Endothelial cell of umbilical vein (primary cell): ENCODE measurements at regions not wholly inside any gene's neighbourhood (a gene's known extent, or its start where the extent isn't known, plus 50 kb on each side); places are given as distances from the start of the nearest gene placed in this dataset.

Experiments
- BruUV-seq: library from RNA; stranded (reverse); fragments of 400-500 nt; replicated peaks from 2 replicates; lab custom pipeline; 2021; lab: Mats Ljungman, UMichigan
- CTCF ChIA-PET: fragments of 300-600, 350-600 bp; sonication (Branson Sonifier 250); formaldehyde crosslinking; loops from one replicate; lab custom pipeline; 2021; ENCODE audit warnings: antibody characterized with exemption, inconsistent platforms; lab: Charles Lee
- POLR2A ChIA-PET: fragments of 300-600, 350-600 bp; sonication (Branson Sonifier 250); formaldehyde crosslinking; loops from one replicate; lab custom pipeline; 2021; ENCODE audit warnings: antibody characterized with exemption, inconsistent platforms; lab: Charles Lee
- DNase-seq: peaks from one replicate; pipeline ENCODE4 v3.0.0-alpha.2; 2011; ENCODE audit warnings: low read depth, low spot score
- FAIRE-seq: peaks from 2 replicates; lab custom pipeline; 2011; peaks lifted over from hg19 to GRCh38; lab: Jason Lieb, UNC
- H2AFZ ChIP-seq: 2 replicates; pipeline ENCODE4 v1.6.0; 2012; ENCODE audit warnings: low read depth, low read length, control low read depth, inconsistent platforms
- H3K27ac ChIP-seq: 2 replicates; pipeline ENCODE4 v1.5.1; 2011; ENCODE audit warnings: low read depth, mild to moderate bottlenecking, control low read depth, low read length, moderate library complexity; ENCODE audit not compliant: insufficient read depth
- H3K27me3 ChIP-seq, 2 experiments: 2 replicates each; pipeline versions ENCODE4 v1.6.0 to v1.6.1; 2011; ENCODE audit warnings: low read length in 2 of 2, mixed read lengths in 1 of 2; ENCODE audit not compliant: control insufficient read depth in 2 of 2, insufficient read depth in 2 of 2
- H3K36me3 ChIP-seq, 2 experiments: 2 replicates in 1 of 2; 3 replicates in 1 of 2; pipeline ENCODE4 v1.5.1; 2011; ENCODE audit warnings: low read length in 2 of 2, mild to moderate bottlenecking in 1 of 2, moderate library complexity in 1 of 2; ENCODE audit not compliant: control insufficient read depth in 2 of 2, insufficient read depth in 2 of 2; ENCODE audit errors: extremely low read depth in 1 of 2
- H3K4me1 ChIP-seq: 3 replicates; pipeline ENCODE4 v1.5.1; 2011; ENCODE audit warnings: mild to moderate bottlenecking, low read length; ENCODE audit not compliant: control insufficient read depth, insufficient read depth; ENCODE audit errors: extremely low read depth
- H3K4me2 ChIP-seq: 2 replicates; pipeline ENCODE4 v1.6.1; 2011; ENCODE audit warnings: low read length, control low read depth, mixed read lengths; ENCODE audit not compliant: insufficient read depth
- H3K4me3 ChIP-seq, 3 experiments: fragments of 200-600 bp in 1 of 3; sonication (generic), shearing (Covaris generic) in 1 of 3; replicated peaks in 1 of 3; 2 replicates each; pipeline ENCODE4 v1.5.1; 2011 to 2016; ENCODE audit warnings: control low read depth in 3 of 3, low read length in 3 of 3, mild to moderate bottlenecking in 2 of 3, inconsistent platforms in 1 of 3, low read depth in 1 of 3, moderate library complexity in 1 of 3; ENCODE audit not compliant: insufficient read depth in 1 of 3
- H3K79me2 ChIP-seq: 2 replicates; pipeline ENCODE4 v1.6.0; 2012; ENCODE audit warnings: low read length, inconsistent platforms; ENCODE audit not compliant: control insufficient read depth, insufficient read depth
- H3K9ac ChIP-seq: replicated peaks from 2 replicates; pipeline ENCODE3; 2011; ENCODE audit warnings: low read length, control low read depth; ENCODE audit not compliant: insufficient read depth; ENCODE audit errors: extremely low read depth
- H3K9me1 ChIP-seq: replicated peaks from 3 replicates; pipeline ENCODE4 v1.6.0; 2011; ENCODE audit warnings: mild to moderate bottlenecking, low read length; ENCODE audit not compliant: control insufficient read depth, insufficient read depth; ENCODE audit errors: extremely low read depth
- H3K9me3 ChIP-seq: replicated peaks from 2 replicates; pipeline ENCODE4 v1.5.1; 2012; ENCODE audit warnings: low read length, inconsistent platforms; ENCODE audit not compliant: control insufficient read depth, insufficient read depth
- H4K20me1 ChIP-seq: replicated peaks from 2 replicates; pipeline ENCODE3; 2011; ENCODE audit warnings: mild to moderate bottlenecking, low read length; ENCODE audit not compliant: control insufficient read depth, insufficient read depth; ENCODE audit errors: extremely low read depth
- CTCF ChIP-seq, 2 donors: IDR thresholded peaks; 1 replicate in 1 of 2; 2 replicates in 1 of 2; pipeline ENCODE4 v1.5.1; 2011; ENCODE audit warnings: low read length in 2 of 2, mild to moderate bottlenecking in 2 of 2, moderate library complexity in 2 of 2, control low read depth in 1 of 2, inconsistent platforms in 1 of 2, low read depth in 1 of 2; ENCODE audit not compliant: insufficient read depth in 1 of 2; ENCODE audit errors: extremely low read depth in 1 of 2
- FOS ChIP-seq: IDR thresholded peaks from 2 replicates; pipeline ENCODE4 v1.6.1; 2011; ENCODE audit warnings: mild to moderate bottlenecking, low read length, moderate library complexity, borderline replicate concordance; ENCODE audit not compliant: insufficient read depth
- GATA2 ChIP-seq: IDR thresholded peaks from 2 replicates; pipeline ENCODE4 v1.7.0; 2011; ENCODE audit warnings: low read depth, mild to moderate bottlenecking, moderate library complexity, mixed read lengths, low read length; ENCODE audit not compliant: insufficient read length, insufficient read depth
- JUN ChIP-seq: IDR thresholded peaks from 2 replicates; pipeline ENCODE4 v1.6.1; 2011; ENCODE audit warnings: borderline replicate concordance, low read depth; ENCODE audit not compliant: insufficient read length, insufficient read depth
- MYC ChIP-seq: IDR thresholded peaks from one replicate; pipeline ENCODE4 v1.6.1; 2011; ENCODE audit warnings: mild to moderate bottlenecking, low read depth, low read length
- POLR2A ChIP-seq: IDR thresholded peaks from 2 replicates; pipeline ENCODE4 v1.6.1; 2012; ENCODE audit warnings: low read depth, mild to moderate bottlenecking, control low read depth, low read length
- POLR2AphosphoS5 ChIP-seq: IDR thresholded peaks from 2 replicates; pipeline ENCODE4 v1.6.1; 2012; ENCODE audit warnings: low read depth, mild to moderate bottlenecking, control low read depth, low read length, moderate library complexity; ENCODE audit not compliant: insufficient read depth
- dilution Hi-C: fragments of 300-500 bp; cut with MboI; formaldehyde crosslinking; loops from one replicate; pipeline ENCODE4 v1.15.0; 2019; ENCODE audit warnings: low sequenced_read_pairs; ENCODE audit not compliant: extremely low pct_ligation_motif_present
- intact Hi-C: fragments of 100-400 bp; cut with micrococcal nuclease; formaldehyde crosslinking; loops from one replicate; pipeline ENCODE4 v1.10.0; 2022

DNA sequence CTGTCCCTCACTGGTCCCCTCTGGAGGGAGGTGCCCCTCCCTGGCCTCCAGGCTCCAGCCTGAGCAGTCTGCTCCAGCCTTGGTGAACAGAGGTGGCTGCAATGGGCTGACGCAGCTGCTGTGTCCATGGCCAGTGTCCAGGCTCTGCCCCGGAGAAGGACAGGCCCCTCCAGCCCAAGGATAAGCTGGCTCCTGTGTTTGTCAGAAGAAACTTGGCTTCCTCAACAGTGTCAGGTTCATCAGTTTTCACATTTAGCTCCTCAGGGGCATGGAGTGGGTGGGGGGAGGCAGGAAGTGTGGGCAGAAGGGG is 402.8 kb downstream of the MATN1 start:
- BruUV-seq = no TSS peak
- dilution Hi-C loops = no loop called here
- DNase-seq = no peak
- Histone ChIP-seq H3K27me3 (no peaks in the 10 kb centered on the region), H3K9ac (no peak overlapping the region), H2AFZ (no peak overlapping the region), H3K4me1 (no peaks in the 10 kb centered on the region), H3K27ac (no peak overlapping the region), H3K9me1 (no peaks in the 10 kb centered on the region), H3K79me2 (no peaks in the 10 kb centered on the region), H3K9me3 (no peaks in the 10 kb centered on the region), H3K4me3 (no peak overlapping the region), H3K4me2 (no peak overlapping the region), H4K20me1 (no peaks in the 10 kb centered on the region), H3K36me3 (no peaks in the 10 kb centered on the region)
- no peak for FAIRE-seq
- ChIA-PET CTCF (no interaction called here), POLR2A (no interaction called here)
- intact Hi-C loops = no loop called here
- TF ChIP-seq POLR2A (no peak), GATA2 (no peak), FOS (no peak), POLR2AphosphoS5 (no peak), CTCF (IDR thresholded peaks at IDR 0.05; ENCODE audit: extremely low read depth in 1 of 2, insufficient read depth in 1 of 2, low read depth in 1 of 2, low read length in 2 of 2) (no peak), MYC (no peak), JUN (no peak)
